HepG2 (cell line): ENCODE measurements at regions not wholly inside any gene's neighbourhood (a gene's known extent, or its start where the extent isn't known, plus 50 kb on each side); places are given as distances from the start of the nearest gene placed in this dataset.
A peak's percentile ranks its signal among the peaks of the same experiment; 100 is the strongest.

Experiments
- CEBPB ChIP-seq: IDR thresholded peaks from 2 replicates; pipeline ENCODE4 v1.6.1; 2011; ENCODE audit warnings: low read depth, low read length, improper control_type of control experiment, borderline replicate concordance
- DR1 ChIP-seq: sonication (generic); formaldehyde crosslinking; IDR thresholded peaks from 2 replicates; pipeline ENCODE4 v1.8.0; 2021; ENCODE audit warnings: mild to moderate bottlenecking, missing genetic modification reagents, inconsistent platforms
- HHEX ChIP-seq: IDR thresholded peaks from 2 replicates; pipeline ENCODE4 v1.6.1; 2016; ENCODE audit warnings: control low read depth
- IKZF4 ChIP-seq: sonication (generic); formaldehyde crosslinking; IDR thresholded peaks from 2 replicates; pipeline ENCODE4 v1.5.1; 2020; ENCODE audit warnings: borderline replicate concordance, mild to moderate bottlenecking, low read depth, missing genetic modification reagents; ENCODE audit errors: not compliant biosample characterization
- MLXIP ChIP-seq: sonication (generic); formaldehyde crosslinking; IDR thresholded peaks from 2 replicates; pipeline ENCODE4 v1.9.0; 2021; ENCODE audit warnings: missing genetic modification reagents, borderline replicate concordance
- NFIC ChIP-seq: IDR thresholded peaks from 2 replicates; pipeline ENCODE4 v1.6.1; 2012; ENCODE audit warnings: mild to moderate bottlenecking, low read length, inconsistent platforms
- NRL ChIP-seq: sonication (generic); formaldehyde crosslinking; IDR thresholded peaks from 2 replicates; pipeline ENCODE4 v1.5.0; 2020; ENCODE audit warnings: missing genetic modification reagents, mild to moderate bottlenecking, moderate library complexity, borderline replicate concordance
- POGK ChIP-seq: sonication (generic); formaldehyde crosslinking; conservative IDR thresholded peaks from 2 replicates; pipeline ENCODE4 v1.8.0; 2022; ENCODE audit warnings: mild to moderate bottlenecking, moderate library complexity, missing genetic modification reagents
- SIN3A ChIP-seq: IDR thresholded peaks from 2 replicates; pipeline ENCODE4 v1.6.1; 2011; ENCODE audit warnings: low read depth, mild to moderate bottlenecking, control low read depth, low read length, borderline replicate concordance
- SIX1 ChIP-seq: sonication (generic); formaldehyde crosslinking; IDR thresholded peaks from 2 replicates; pipeline ENCODE4 v1.4.0; 2020; ENCODE audit warnings: missing genetic modification reagents, borderline replicate concordance
- SP5 ChIP-seq: IDR thresholded peaks from 2 replicates; pipeline ENCODE4 v1.6.1; 2016; ENCODE audit warnings: low read depth, borderline replicate concordance
- TBX2 ChIP-seq: sonication (generic); formaldehyde crosslinking; IDR thresholded peaks from 2 replicates; pipeline ENCODE4 v1.5.0; 2020; ENCODE audit warnings: missing genetic modification reagents, mild to moderate bottlenecking, borderline replicate concordance
- TEF ChIP-seq: sonication (generic); formaldehyde crosslinking; IDR thresholded peaks from 2 replicates; pipeline ENCODE4 v1.5.0; 2020; ENCODE audit warnings: missing genetic modification reagents
- ZBTB34 ChIP-seq: sonication (generic); formaldehyde crosslinking; IDR thresholded peaks from 2 replicates; pipeline ENCODE4 v1.8.0; 2022; ENCODE audit warnings: mild to moderate bottlenecking, missing genetic modification reagents
- ZMYM3 ChIP-seq: sonication (generic); formaldehyde crosslinking; IDR thresholded peaks from 2 replicates; pipeline ENCODE4 v1.5.1; 2020; ENCODE audit warnings: mild to moderate bottlenecking, missing genetic modification reagents
- ZNF550 ChIP-seq: sonication (generic); formaldehyde crosslinking; IDR thresholded peaks from 2 replicates; pipeline ENCODE4 v1.4.0; 2020; ENCODE audit warnings: mild to moderate bottlenecking, missing genetic modification reagents, borderline replicate concordance
- ZNF597 ChIP-seq: sonication (generic); formaldehyde crosslinking; IDR thresholded peaks from 2 replicates; pipeline ENCODE4 v1.5.0; 2020; ENCODE audit warnings: missing genetic modification reagents
- ZNF644 ChIP-seq: IDR thresholded peaks from 2 replicates; pipeline ENCODE4 v1.6.1; 2016; ENCODE audit warnings: low read depth

GRCh38 chr3:40843208-40843624 lies 318.5 kb downstream of the ZNF621 start (continued):
- TF ChIP-seq MLXIP (CRISPR knock-in tag) (no peak), SP5 (peak; percentile 80), ZMYM3 (CRISPR knock-in tag) (peak; percentile 67; the same call in 1 of the 2 replicates), NRL (CRISPR knock-in tag) (no peak), DR1 (no peak), ZNF550 (no peak), ZNF644 (peak; percentile 50; the same call in 1 of the 2 replicates), TBX2 (peak; percentile 88), TEF (no peak), HHEX (CRISPR knock-in tag) (peak; percentile 47; the same call in 1 of the 2 replicates), CEBPB (peak; percentile 64; the same call in 1 of the 2 replicates), SIN3A (no peak), POGK (CRISPR knock-in tag) (peak; percentile 70; the same call in 1 of the 2 replicates), SIX1 (CRISPR knock-in tag) (peak; percentile 89), IKZF4 (CRISPR knock-in tag) (no peak), ZBTB34 (CRISPR knock-in tag) (no peak), NFIC (peak; percentile 95), ZNF597 (CRISPR knock-in tag) (no peak)
